Type B pancreatic cell (in vitro differentiated cells): ENCODE measurements at regions not wholly inside any gene's neighbourhood (a gene's known extent, or its start where the extent isn't known, plus 50 kb on each side); places are given as distances from the start of the nearest gene placed in this dataset.

Experiments
- DNase-seq: peaks from one replicate; pipeline ENCODE4 v3.0.0; 2021; ENCODE audit warnings: mixed read lengths; ENCODE audit not compliant: unreplicated experiment; ENCODE audit errors: extremely low spot score
- H3K27ac Mint-ChIP-seq: 2 replicates; pipeline ENCODE4 v1.8.0; 2021; ENCODE audit warnings: mild to moderate bottlenecking, mixed read lengths
- H3K27me3 Mint-ChIP-seq: 2 replicates; pipeline ENCODE4 v1.8.0; 2021; ENCODE audit warnings: mixed read lengths
- H3K36me3 Mint-ChIP-seq: 2 replicates; pipeline ENCODE4 v1.8.0; 2021; ENCODE audit warnings: mixed read lengths
- H3K4me1 Mint-ChIP-seq: one replicate; pipeline ENCODE4 v1.8.0; 2021; ENCODE audit warnings: mixed read lengths; ENCODE audit not compliant: unreplicated experiment
- H3K4me3 Mint-ChIP-seq: 2 replicates; pipeline ENCODE4 v1.8.0; 2021; ENCODE audit warnings: mild to moderate bottlenecking, mixed read lengths
- H3K9me3 Mint-ChIP-seq: 2 replicates; pipeline ENCODE4 v1.8.0; 2021; ENCODE audit warnings: mixed read lengths
- CTCF ChIP-seq: fragments of 200-600 bp; sonication (generic); conservative IDR thresholded peaks from 2 replicates; pipeline ENCODE4 v1.5.0; 2021; ENCODE audit warnings: antibody characterized with exemption, mild to moderate bottlenecking

GRCh38 chr12:24198070-24198469, 248.6 kb upstream of the SOX5 start:
- Mint-ChIP-seq H3K4me3 (no peak overlapping the region), H3K9me3 (no peaks in the 10 kb centered on the region), H3K27ac (no peak overlapping the region), H3K36me3 (no peaks in the 10 kb centered on the region), H3K27me3 (no peaks in the 10 kb centered on the region), H3K4me1 (no peaks in the 10 kb centered on the region)
- DNase-seq = no peak
- TF ChIP-seq CTCF = no peak

GRCh38 chr12:24197532-24197931, 248.1 kb upstream of the SOX5 start:
- Mint-ChIP-seq H3K27me3 (no peaks in the 10 kb centered on the region), H3K9me3 (no peaks in the 10 kb centered on the region), H3K4me3 (no peak overlapping the region), H3K4me1 (no peaks in the 10 kb centered on the region), H3K36me3 (no peaks in the 10 kb centered on the region), H3K27ac (no peak overlapping the region)
- TF ChIP-seq CTCF = no peak
- no peak for DNase-seq

- TF ChIP-seq CTCF = no peak
- Mint-ChIP-seq H3K36me3 (no peaks in the 10 kb centered on the region), H3K4me1 (no peaks in the 10 kb centered on the region), H3K4me3 (no peak overlapping the region), H3K27ac (no peak overlapping the region), H3K27me3 (no peaks in the 10 kb centered on the region), H3K9me3 (no peaks in the 10 kb centered on the region)
- no peak for DNase-seq
These were observed 245.6 kb upstream of the SOX5 start for GRCh38 chr12:24195063-24195462.

GRCh38 chr12:24191117-24191516, 241.6 kb upstream of the SOX5 start:
- Mint-ChIP-seq H3K27ac (no peak overlapping the region), H3K36me3 (peaks cover 5% of the 10 kb centered on the region), H3K4me1 (no peaks in the 10 kb centered on the region), H3K4me3 (no peak overlapping the region), H3K9me3 (peaks cover 1% of the 10 kb centered on the region), H3K27me3 (no peaks in the 10 kb centered on the region)
- no peak for DNase-seq
- TF ChIP-seq CTCF = no peak

DNA sequence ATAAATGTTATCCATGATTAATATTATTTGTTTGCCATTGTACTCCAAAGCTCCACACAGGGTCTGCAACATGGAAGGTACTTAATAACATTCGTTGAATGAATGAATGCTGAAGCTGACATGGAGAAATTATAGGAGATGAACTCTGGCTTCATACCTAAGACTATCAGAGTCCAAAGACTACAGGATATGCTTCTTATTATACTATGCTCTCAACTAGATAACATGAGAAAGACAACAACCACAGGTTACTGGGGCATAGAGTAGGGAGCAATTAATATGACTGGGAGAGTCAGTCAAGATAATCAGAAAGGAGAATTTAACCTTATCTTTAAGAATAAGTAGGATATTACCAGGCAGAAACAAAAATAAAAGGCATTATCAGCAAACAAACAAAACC, 236.3 kb upstream of the SOX5 start:
- peaks cover 6% of the 10 kb centered on the region for H3K9me3 Mint-ChIP-seq
- no peak overlapping the region for H3K4me3 Mint-ChIP-seq
- H3K27ac Mint-ChIP-seq = no peak overlapping the region
- H3K27me3 Mint-ChIP-seq = no peaks in the 10 kb centered on the region
- no peaks in the 10 kb centered on the region for H3K4me1 Mint-ChIP-seq
- H3K36me3 Mint-ChIP-seq = peaks cover 16% of the 10 kb centered on the region
- no peak for DNase-seq
- no peak for TF ChIP-seq CTCF

- H3K27ac Mint-ChIP-seq = no peak overlapping the region
- H3K4me1 Mint-ChIP-seq = peaks cover 7% of the 10 kb centered on the region
- DNase-seq = no peak
These were observed 228.4 kb upstream of the SOX5 start for GRCh38 chr12:24177889-24178288.

More at GRCh38 chr12:24177889-24178288, 228.4 kb upstream of the SOX5 start:
- no peak for TF ChIP-seq CTCF
- no peaks in the 10 kb centered on the region for H3K27me3 Mint-ChIP-seq
- H3K4me3 Mint-ChIP-seq = no peak overlapping the region
- peaks cover 10% of the 10 kb centered on the region for H3K36me3 Mint-ChIP-seq
- H3K9me3 Mint-ChIP-seq = no peaks in the 10 kb centered on the region
